Fibroblast of lung (primary cell): ENCODE measurements at regions not wholly inside any gene's neighbourhood (a gene's known extent, or its start where the extent isn't known, plus 50 kb on each side); places are given as distances from the start of the nearest gene placed in this dataset.
"Not testable (repeated sequence)": the region's sequence is repeated elsewhere in the genome, so short reads cannot be mapped to it uniquely, and the experiment has no call there.

Experiments
- CTCF ChIP-seq, 2 donors: IDR thresholded peaks in 1 of 2; conservative IDR thresholded peaks in 1 of 2; 1 replicate in 1 of 2; 2 replicates in 1 of 2; pipeline ENCODE4 v1.5.1; 2011 to 2012; ENCODE audit warnings: low read length in 2 of 2, control low read depth in 1 of 2, inconsistent platforms in 1 of 2, low read depth in 1 of 2, mild to moderate bottlenecking in 1 of 2
- EZH2 ChIP-seq: IDR thresholded peaks from 2 replicates; pipeline ENCODE4 v1.5.1; 2012; ENCODE audit warnings: low read length, control low read depth, mild to moderate bottlenecking; ENCODE audit errors: missing control alignments

GRCh38 chr16:17551682-17552081, 80.9 kb upstream of the XYLT1 start:
- TF ChIP-seq CTCF (conservative IDR thresholded peaks at IDR 0.05 in 1 of 2, IDR thresholded peaks at IDR 0.05 in 1 of 2; ENCODE audit: low read depth in 1 of 2, low read length in 2 of 2); EZH2: not testable (repeated sequence)
